ENCODE measurements at regions not wholly inside any gene's neighbourhood (a gene's known extent, or its start where the extent isn't known, plus 50 kb on each side); places are given as distances from the start of the nearest gene placed in this dataset.

GRCh38 chr2:2992634-2993033, 385.0 kb downstream of the EIPR1 start:
- no peak for DNase-seq
- 19% methylated on average over 3 of the region's 3 CpGs for WGBS (ENCODE audit: low lambda C conversion rate)
- no peak overlapping the region for H2AFZ ChIP-seq (ENCODE audit: low read depth)
- no peaks in the 10 kb centered on the region for H4K20me1 ChIP-seq (ENCODE audit: insufficient read depth)
- H3K9ac ChIP-seq, result no peak overlapping the region
- H3K27me3 ChIP-seq (ENCODE audit: insufficient read depth), result no peaks in the 10 kb centered on the region
- no peak overlapping the region for H3K27ac ChIP-seq (ENCODE audit: low read depth in 2 of 2, low read length in 1 of 2)
- no peak overlapping the region for H3K4me2 ChIP-seq
- no peak overlapping the region for H3K4me3 ChIP-seq (ENCODE audit: low read depth in 2 of 2, low read length in 1 of 2)
- CTCF ChIA-PET, result interaction anchor here (1.0 to 1.1 kb wide), 2 partner anchors 146 to 161 kb away, joined by 3 read pairs; no protein-coding TSS in a partner anchor
- H3K9me3 ChIP-seq, result peaks cover 3% of the 10 kb centered on the region; the same call in 1 of the 2 replicates
- no peaks in the 10 kb centered on the region for H3K9me2 ChIP-seq
- no peaks in the 10 kb centered on the region for H3K79me2 ChIP-seq (ENCODE audit: insufficient read depth)
- peaks cover 0 to 2% of the 10 kb centered on the region in 2 experiments; a peak in 1 of 4 replicates for H3K4me1 ChIP-seq (ENCODE audit: control insufficient read depth in 1 of 2, insufficient read depth in 2 of 2, low read depth in 1 of 2, low read length in 1 of 2)
- TF ChIP-seq ELF1 (IDR thresholded peaks at IDR 0.05), result no peak
- TF ChIP-seq SIN3A (IDR thresholded peaks at IDR 0.05; ENCODE audit: borderline replicate concordance, low read depth, low read length), result no peak
- TF ChIP-seq TEAD4 (IDR thresholded peaks at IDR 0.05; ENCODE audit: borderline replicate concordance, insufficient read depth), result no peak
- TF ChIP-seq TCF12 (IDR thresholded peaks at IDR 0.05), result no peak
- TF ChIP-seq YY1 (IDR thresholded peaks at IDR 0.05; ENCODE audit: low read depth), result no peak
- TF ChIP-seq MEF2A (IDR thresholded peaks at IDR 0.05; ENCODE audit: borderline replicate concordance, low read depth), result no peak
- no peak for TF ChIP-seq RCOR1 (IDR thresholded peaks at IDR 0.05; ENCODE audit: low read length)
- 0 out of 2 replicates have a peak, but pooled peaks have one; percentile 13 for TF ChIP-seq RAD21 (IDR thresholded peaks at IDR 0.05; ENCODE audit: low read length)
- no peaks in the 10 kb centered on the region for H3K36me3 ChIP-seq (replicated peaks in 1 of 2; ENCODE audit: control insufficient read depth in 1 of 2, insufficient read depth in 2 of 2, low read length in 1 of 2)
- H3F3A ChIP-seq (replicated peaks; ENCODE audit: insufficient read depth), result no peaks in the 10 kb centered on the region
- POLR2A ChIA-PET, result no interaction called here

DNA sequence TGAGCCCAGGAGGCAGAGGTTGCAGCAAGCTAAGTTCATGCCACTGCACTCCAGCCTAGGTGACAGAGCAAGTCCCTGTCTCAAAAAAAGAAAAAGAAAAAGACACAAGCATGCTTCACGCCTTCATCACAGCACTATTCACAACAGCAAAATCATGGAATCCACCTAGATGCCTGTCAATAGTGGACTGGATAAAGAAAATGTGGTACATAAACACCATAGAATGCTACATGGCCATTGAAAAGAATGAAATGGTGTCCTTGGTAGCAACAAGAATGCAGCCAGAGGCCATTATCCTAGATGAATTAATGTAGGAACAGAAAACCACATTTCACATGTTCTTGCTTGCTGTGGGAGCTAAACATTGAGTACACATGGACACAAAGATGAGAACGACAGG, 392.6 kb downstream of the EIPR1 start:
- H4K20me1 ChIP-seq (ENCODE audit: insufficient read depth), result no peaks in the 10 kb centered on the region
- H3K4me1 ChIP-seq (ENCODE audit: control insufficient read depth in 1 of 2, insufficient read depth in 2 of 2, low read depth in 1 of 2, low read length in 1 of 2), result no peaks in the 10 kb centered on the region
- no peaks in the 10 kb centered on the region for H3K9me2 ChIP-seq
- H3K79me2 ChIP-seq (ENCODE audit: insufficient read depth), result no peaks in the 10 kb centered on the region
- H3K9me3 ChIP-seq, result no peaks in the 10 kb centered on the region; the same call in 1 of the 2 replicates
- no peaks in the 10 kb centered on the region for H3K27me3 ChIP-seq (ENCODE audit: insufficient read depth)
- no peak overlapping the region for H3K27ac ChIP-seq (ENCODE audit: low read depth in 2 of 2, low read length in 1 of 2)
- POLR2A ChIA-PET, result no interaction called here
- H2AFZ ChIP-seq (ENCODE audit: low read depth), result no peak overlapping the region
- TF ChIP-seq GATA2 (CRISPR knock-in tag; IDR thresholded peaks at IDR 0.05) (no peak), IRF3 (IDR thresholded peaks at IDR 0.05; ENCODE audit: low read depth, low read length) (no peak), JUND (IDR thresholded peaks at IDR 0.05) (no peak), FOXM1 (IDR thresholded peaks at IDR 0.05; ENCODE audit: low read depth) (no peak), FOXJ3 (CRISPR knock-in tag; IDR thresholded peaks at IDR 0.05) (no peak)
- TF ChIP-seq, protein P1, sequence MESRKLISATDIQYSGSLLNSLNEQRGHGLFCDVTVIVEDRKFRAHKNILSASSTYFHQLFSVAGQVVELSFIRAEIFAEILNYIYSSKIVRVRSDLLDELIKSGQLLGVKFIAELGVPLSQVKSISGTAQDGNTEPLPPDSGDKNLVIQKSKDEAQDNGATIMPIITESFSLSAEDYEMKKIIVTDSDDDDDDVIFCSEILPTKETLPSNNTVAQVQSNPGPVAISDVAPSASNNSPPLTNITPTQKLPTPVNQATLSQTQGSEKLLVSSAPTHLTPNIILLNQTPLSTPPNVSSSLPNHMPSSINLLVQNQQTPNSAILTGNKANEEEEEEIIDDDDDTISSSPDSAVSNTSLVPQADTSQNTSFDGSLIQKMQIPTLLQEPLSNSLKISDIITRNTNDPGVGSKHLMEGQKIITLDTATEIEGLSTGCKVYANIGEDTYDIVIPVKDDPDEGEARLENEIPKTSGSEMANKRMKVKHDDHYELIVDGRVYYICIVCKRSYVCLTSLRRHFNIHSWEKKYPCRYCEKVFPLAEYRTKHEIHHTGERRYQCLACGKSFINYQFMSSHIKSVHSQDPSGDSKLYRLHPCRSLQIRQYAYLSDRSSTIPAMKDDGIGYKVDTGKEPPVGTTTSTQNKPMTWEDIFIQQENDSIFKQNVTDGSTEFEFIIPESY (IDR thresholded peaks at IDR 0.05; ENCODE audit: borderline replicate concordance, low read depth), result no peak
- TF ChIP-seq, protein P2, sequence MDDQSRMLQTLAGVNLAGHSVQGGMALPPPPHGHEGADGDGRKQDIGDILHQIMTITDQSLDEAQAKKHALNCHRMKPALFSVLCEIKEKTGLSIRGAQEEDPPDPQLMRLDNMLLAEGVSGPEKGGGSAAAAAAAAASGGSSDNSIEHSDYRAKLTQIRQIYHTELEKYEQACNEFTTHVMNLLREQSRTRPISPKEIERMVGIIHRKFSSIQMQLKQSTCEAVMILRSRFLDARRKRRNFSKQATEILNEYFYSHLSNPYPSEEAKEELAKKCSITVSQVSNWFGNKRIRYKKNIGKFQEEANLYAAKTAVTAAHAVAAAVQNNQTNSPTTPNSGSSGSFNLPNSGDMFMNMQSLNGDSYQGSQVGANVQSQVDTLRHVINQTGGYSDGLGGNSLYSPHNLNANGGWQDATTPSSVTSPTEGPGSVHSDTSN (IDR thresholded peaks at IDR 0.05), result no peak
- no peak overlapping the region for H3K4me3 ChIP-seq (ENCODE audit: low read depth in 2 of 2, low read length in 1 of 2)
- 14% methylated on average over 2 of the region's 2 CpGs for WGBS (ENCODE audit: low lambda C conversion rate)
- no peaks in the 10 kb centered on the region for H3K36me3 ChIP-seq (replicated peaks in 1 of 2; ENCODE audit: control insufficient read depth in 1 of 2, insufficient read depth in 2 of 2, low read length in 1 of 2)
- H3K9ac ChIP-seq, result no peak overlapping the region
- no peak for DNase-seq
- no peak overlapping the region for H3K4me2 ChIP-seq
- no peaks in the 10 kb centered on the region for H3F3A ChIP-seq (replicated peaks; ENCODE audit: insufficient read depth)
- CTCF ChIA-PET, result no interaction called here
